Psoas muscle (tissue), 7 donors: ENCODE measurements at regions not wholly inside any gene's neighbourhood (a gene's known extent, or its start where the extent isn't known, plus 50 kb on each side); places are given as distances from the start of the nearest gene placed in this dataset.

Experiments used
- ATAC-seq, 4 donors: fragments of 200-7000 bp; cut with Tn5 transposase; one replicate each; pipeline ENCODE4 v1.9.1; 2020; ENCODE audit warnings: moderate library complexity in 3 of 4, mild to moderate bottlenecking in 2 of 4
- DNase-seq, 2 donors: peaks; one replicate each; pipeline ENCODE4 v3.0.0-alpha.2; 2020
- H3K27ac ChIP-seq: fragments of 200-600 bp; one replicate; pipeline ENCODE4 v1.8.0; 2022
- H3K27me3 ChIP-seq, 3 donors: fragments of 200-600 bp in 1 of 3; one replicate each; pipeline versions ENCODE4 v1.6.1 to v1.8.0; 2013 to 2022; ENCODE audit warnings: low read length in 2 of 3, mild to moderate bottlenecking in 2 of 3, moderate library complexity in 1 of 3; ENCODE audit not compliant: insufficient read depth in 3 of 3
- H3K36me3 ChIP-seq, 2 donors: fragments of 200-600 bp in 1 of 2; one replicate each; pipeline versions ENCODE4 v1.6.1 to v1.8.0; 2013 to 2022; ENCODE audit warnings: low read depth in 1 of 2, mild to moderate bottlenecking in 1 of 2, moderate library complexity in 1 of 2; ENCODE audit not compliant: insufficient read depth in 1 of 2
- H3K4me1 ChIP-seq: fragments of 200-600 bp; one replicate; pipeline ENCODE4 v1.8.0; 2022
- H3K4me3 ChIP-seq: fragments of 200-600 bp; one replicate; pipeline ENCODE4 v1.8.0; 2022; ENCODE audit warnings: mild to moderate bottlenecking
- H3K9me3 ChIP-seq: fragments of 200-600 bp; one replicate; pipeline ENCODE4 v1.8.0; 2022
- CTCF ChIP-seq: fragments of 200-600 bp; IDR thresholded peaks from one replicate; pipeline ENCODE4 v1.8.0; 2022; ENCODE audit warnings: antibody characterized with exemption
- WGBS, 3 donors: extraction: QIAGEN DNeasy Blood & Tissue Kit; methylation state at CpG; one replicate each; pipeline versions ENCODE4 v1.1.6 to v1.1.7; 2013; 5-methylcytosine and 5-hydroxymethylcytosine counted together
- intact Hi-C, 2 donors: fragments of 100-400 bp; cut with DNase I; formaldehyde crosslinking; loops; one replicate each; pipeline versions ENCODE4 v1.11.0 to v1.14.2; 2022
- donor health status: healthy with polysubstance abuse.
- donor health status: DM: no; HTN: no; CAD: no; lungs with moderate emphysema.
- donor health status: Bipolar disorder and iron deficiency.
- donor health status: healthy.
- donor health status: DM: yes; HTN: yes; CAD: no.
- donor health status: DM: no; HTN: no; CAD: no.
- donor health status: DM: yes; HTN: yes; CAD: no.

- Histone ChIP-seq H3K36me3 (no peaks in the 10 kb centered on the region), H3K4me1 (no peaks in the 10 kb centered on the region), H3K27me3 (peaks cover 0 to 2% (median 0%) of the 10 kb centered on the region in 3 donors), H3K9me3 (no peaks in the 10 kb centered on the region), H3K27ac (no peak overlapping the region), H3K4me3 (no peak overlapping the region)
- DNase-seq = no peak
- intact Hi-C loops = no loop called here
- ATAC-seq = no peak
- TF ChIP-seq CTCF = no peak
- 48 to 95% (median 94%) methylated on average over 2 of the region's 2 CpGs for WGBS, 3 donors
These were observed 59.2 kb upstream of the ZDHHC17 start for GRCh38 chr12:76704693-76705092.

- H3K27me3 ChIP-seq = peaks cover 0 to 2% (median 0%) of the 10 kb centered on the region in 3 donors
- intact Hi-C loops = no loop called here
- no peak overlapping the region for H3K27ac ChIP-seq
- no peak for DNase-seq
- H3K4me3 ChIP-seq = no peak overlapping the region
- no peaks in the 10 kb centered on the region for H3K9me3 ChIP-seq
- no peak for ATAC-seq
- H3K36me3 ChIP-seq = no peaks in the 10 kb centered on the region
- TF ChIP-seq CTCF = no peak
- no peaks in the 10 kb centered on the region for H3K4me1 ChIP-seq
These were observed 57.8 kb upstream of the ZDHHC17 start for GRCh38 chr12:76706101-76706500.

GRCh38 chr12:76706761-76707160 is 57.2 kb upstream of the ZDHHC17 start:
- DNase-seq (no peak), ATAC-seq (no peak)
- TF ChIP-seq CTCF = no peak
- H3K4me3 ChIP-seq = no peak overlapping the region
- no peaks in the 10 kb centered on the region for H3K36me3 ChIP-seq
- intact Hi-C loops = no loop called here
- H3K9me3 ChIP-seq = no peaks in the 10 kb centered on the region
- no peaks in the 10 kb centered on the region for H3K4me1 ChIP-seq
- peaks cover 0 to 2% (median 0%) of the 10 kb centered on the region in 3 donors for H3K27me3 ChIP-seq
- no peak overlapping the region for H3K27ac ChIP-seq

- ATAC-seq = no peak
- no peak for DNase-seq
- H3K4me3 ChIP-seq = no peak overlapping the region
- H3K4me1 ChIP-seq = no peaks in the 10 kb centered on the region
- H3K27me3 ChIP-seq = peaks cover 0 to 2% (median 0%) of the 10 kb centered on the region in 3 donors
- H3K27ac ChIP-seq = no peak overlapping the region
- no peaks in the 10 kb centered on the region for H3K36me3 ChIP-seq
- no peak for TF ChIP-seq CTCF
- intact Hi-C loops = no loop called here
- 79 to 82% (median 81%) methylated on average over 4 of the region's 4 CpGs for WGBS, 3 donors
- H3K9me3 ChIP-seq = no peaks in the 10 kb centered on the region
These were observed 56.1 kb upstream of the ZDHHC17 start for GRCh38 chr12:76707772-76708171.

GRCh38 chr12:76708296-76708695 is 55.6 kb upstream of the ZDHHC17 start:
- TF ChIP-seq CTCF = no peak
- Histone ChIP-seq H3K4me1 (no peaks in the 10 kb centered on the region), H3K36me3 (no peaks in the 10 kb centered on the region), H3K27ac (no peak overlapping the region), H3K4me3 (no peak overlapping the region), H3K9me3 (no peaks in the 10 kb centered on the region), H3K27me3 (peaks cover 0 to 2% (median 0%) of the 10 kb centered on the region in 3 donors)
- ATAC-seq (no peak), DNase-seq (no peak)
- 22 to 33% (median 27%) methylated on average over 2 of the region's 2 CpGs for WGBS, 3 donors
- intact Hi-C loops = no loop called here
